G401.6 (cell line): ENCODE measurements at regions not wholly inside any gene's neighbourhood (a gene's known extent, or its start where the extent isn't known, plus 50 kb on each side); places are given as distances from the start of the nearest gene placed in this dataset.
"Not testable (repeated sequence)": the region's sequence is repeated elsewhere in the genome, so short reads cannot be mapped to it uniquely, and the experiment has no call there.

Experiments used
- FAIRE-seq: peaks from 2 replicates; lab custom pipeline; 2012; peaks lifted over from hg19 to GRCh38; lab: Jason Lieb, UNC

- FAIRE-seq: no peak
These were observed 690.4 kb downstream of the USP25 start for GRCh38 chr21:16420031-16420724.

DNA sequence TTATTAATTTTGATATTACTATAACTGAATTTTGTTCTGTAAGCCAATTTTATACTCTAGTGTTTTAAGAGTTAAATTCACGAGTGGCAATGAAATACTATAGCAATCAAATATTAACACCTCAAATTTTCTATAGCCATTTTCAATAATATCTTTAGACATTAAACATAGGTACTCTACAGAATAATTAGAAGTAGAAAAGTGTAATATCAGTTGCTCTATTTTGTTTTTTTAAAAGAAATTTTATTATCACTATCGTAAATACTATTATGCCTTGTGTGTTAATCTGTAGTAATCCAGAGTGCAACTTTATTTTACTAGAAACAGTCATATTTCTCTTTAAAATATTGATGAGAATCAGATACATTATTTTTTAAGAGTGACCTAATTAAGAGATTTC lies 691.2 kb downstream of the USP25 start:
- no peak for FAIRE-seq

DNA sequence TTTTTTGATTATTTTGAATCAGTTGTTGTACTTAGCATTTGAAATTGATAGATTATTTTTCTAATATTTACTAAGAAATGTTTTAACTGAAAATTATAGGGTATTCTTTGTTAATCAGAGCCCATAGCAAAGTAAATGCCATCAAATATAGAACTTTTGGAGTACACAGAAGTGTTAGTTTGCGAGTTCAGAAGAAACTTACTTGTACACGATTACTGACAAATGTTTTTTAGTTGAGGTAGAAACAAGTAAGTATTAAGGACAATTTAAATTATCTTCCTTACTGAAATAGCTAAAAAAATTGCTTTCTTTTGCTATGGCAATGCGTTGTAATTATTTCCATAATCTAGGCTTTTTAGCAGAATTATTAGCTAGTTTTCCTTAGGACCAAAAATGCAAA lies 692.2 kb downstream of the USP25 start:
- no peak for FAIRE-seq

DNA sequence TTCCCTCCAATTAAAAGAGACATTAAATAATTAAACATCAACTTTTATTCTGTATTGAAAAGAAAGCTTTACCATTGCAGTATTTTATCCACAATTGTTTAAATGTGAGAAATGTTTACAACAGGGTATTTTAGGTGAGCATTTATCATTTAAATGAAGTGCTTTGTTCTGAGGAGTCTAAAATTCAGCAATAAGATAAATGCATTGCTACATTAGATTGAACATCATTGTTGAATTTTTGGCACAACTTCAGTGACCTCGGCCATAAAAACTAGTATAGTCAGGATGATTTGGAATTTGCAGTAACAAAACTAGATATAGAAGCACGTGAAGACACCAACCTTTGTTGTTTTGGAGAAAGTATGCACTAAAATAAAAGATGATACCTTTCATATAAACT lies 692.9 kb downstream of the USP25 start:
- FAIRE-seq: no peak

GRCh38 chr21:16423921-16424320 lies 694.1 kb downstream of the USP25 start:
- no peak for FAIRE-seq

DNA sequence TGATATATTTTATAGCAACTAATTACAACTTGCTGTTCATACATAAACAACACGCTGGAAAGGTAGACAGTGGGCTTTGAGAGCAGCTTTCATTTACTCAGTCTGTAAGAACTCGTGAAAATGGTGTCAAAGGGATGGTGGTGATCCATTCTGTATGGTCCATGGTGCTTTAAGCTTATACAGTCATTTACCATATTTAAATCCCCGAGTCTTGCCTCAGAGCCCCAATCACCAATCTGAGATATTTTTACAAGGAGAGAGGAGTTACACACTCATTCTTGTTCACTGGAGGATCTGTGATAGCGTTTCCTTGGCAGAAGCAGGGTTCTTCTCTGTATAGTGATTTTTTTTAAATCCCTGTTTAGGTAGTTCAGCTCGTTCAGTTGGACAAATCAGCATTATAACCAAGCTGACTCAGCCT lies 694.6 kb downstream of the USP25 start:
- peak; percentile 3 for FAIRE-seq

DNA sequence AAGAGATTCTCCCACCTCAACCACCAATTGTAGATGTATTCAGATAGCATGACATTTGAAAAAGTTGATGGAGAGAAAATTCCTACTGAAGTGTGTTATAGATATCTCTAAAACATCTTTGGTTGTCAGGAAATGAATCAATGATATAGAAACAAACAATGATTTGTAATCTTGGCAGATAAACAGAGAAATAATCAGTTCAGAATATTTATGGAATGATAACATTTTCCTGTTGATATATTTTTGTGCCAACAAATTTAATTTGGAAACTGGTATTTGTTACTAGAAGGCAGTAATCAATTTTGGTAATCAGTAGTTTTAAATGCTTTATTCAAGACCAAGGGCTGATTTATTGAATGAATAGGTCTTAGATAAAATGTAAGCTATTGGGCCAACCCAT lies 695.6 kb downstream of the USP25 start:
- no peak for FAIRE-seq

DNA sequence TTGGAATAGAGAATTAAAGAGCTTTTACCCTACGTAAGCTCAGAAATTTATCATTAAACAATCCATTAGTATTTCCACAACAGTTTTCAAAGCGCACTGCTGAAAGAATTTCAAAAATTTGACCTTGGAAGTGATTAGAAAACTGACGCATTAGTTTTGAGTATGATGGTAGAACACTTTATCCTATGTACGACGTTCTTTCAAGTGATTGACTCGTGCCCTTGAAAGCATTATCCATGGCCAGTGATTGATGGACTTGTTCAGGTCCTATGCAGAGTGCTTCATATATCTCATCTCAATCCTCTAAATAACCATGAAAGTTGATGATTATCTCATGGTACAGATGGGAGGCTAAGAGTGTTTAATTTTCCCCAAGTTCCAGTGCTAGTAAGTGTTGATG lies 697.2 kb downstream of the USP25 start:
- no peak for FAIRE-seq

GRCh38 chr21:16427587-16428087 lies 697.9 kb downstream of the USP25 start:
- FAIRE-seq: peak; percentile 39

DNA sequence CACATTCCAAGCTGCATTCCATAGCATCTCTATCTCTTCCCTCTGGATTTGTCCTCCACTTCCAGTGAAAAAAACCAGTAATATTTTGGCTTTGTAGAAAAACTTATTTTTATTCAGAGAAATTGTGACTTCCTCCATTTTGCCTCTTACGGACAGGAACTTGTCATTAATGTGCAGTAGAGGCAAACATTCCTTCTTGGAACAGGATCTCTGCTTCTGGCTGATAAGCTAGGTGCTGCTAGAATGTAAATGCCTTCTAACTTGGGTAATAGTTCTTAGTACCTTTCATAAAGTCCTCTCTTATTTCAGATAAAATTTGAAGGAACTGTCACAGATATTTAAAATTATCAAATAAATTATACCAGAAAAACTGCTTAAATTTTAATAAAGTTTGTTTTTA lies 707.8 kb downstream of the USP25 start:
- no peak for FAIRE-seq

DNA sequence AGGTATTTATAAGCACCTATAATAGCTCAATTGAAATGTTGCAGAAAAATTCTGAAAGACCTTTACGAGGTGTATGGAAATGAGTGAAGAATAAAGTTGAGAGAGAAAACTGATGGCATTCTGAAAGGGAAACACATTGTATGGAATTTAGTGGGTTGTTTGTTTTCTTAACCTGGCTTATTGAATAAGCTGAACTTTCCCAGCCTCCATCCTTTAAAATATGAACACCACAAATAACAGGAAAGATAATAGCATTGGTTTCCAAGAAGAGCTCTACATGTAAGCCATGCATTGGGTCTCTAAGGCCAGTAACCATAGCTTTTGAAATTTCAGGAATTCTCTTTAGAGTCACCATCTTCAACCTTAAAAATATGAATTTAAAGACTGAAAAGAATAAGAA lies 709.0 kb downstream of the USP25 start:
- no peak for FAIRE-seq

- FAIRE-seq: no peak
These were observed 712.0 kb downstream of the USP25 start for GRCh38 chr21:16441789-16442188.

GRCh38 chr21:16454399-16454798 lies 724.6 kb downstream of the USP25 start:
- peak; percentile 94 for FAIRE-seq

DNA sequence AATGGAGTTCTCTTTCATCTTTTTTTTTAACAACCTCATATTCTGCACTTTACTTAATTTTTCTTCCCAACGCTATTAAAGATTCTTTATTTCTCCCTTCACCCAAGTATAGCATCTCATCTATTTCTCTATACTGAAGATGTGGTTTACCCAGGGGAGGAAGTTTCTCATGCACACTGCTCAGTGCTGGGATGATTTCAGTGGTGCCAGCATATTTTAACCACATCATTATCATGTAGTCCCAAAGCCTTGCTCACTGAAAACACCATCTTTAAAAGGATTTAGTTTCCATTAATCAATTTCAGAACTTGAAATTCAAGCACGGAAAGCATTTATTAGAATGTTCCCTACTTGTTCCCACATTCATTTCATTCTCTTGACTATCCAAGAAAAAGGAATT lies 725.7 kb downstream of the USP25 start:
- no peak for FAIRE-seq

- no peak for FAIRE-seq
These were observed 726.2 kb downstream of the USP25 start for GRCh38 chr21:16455978-16456377.

DNA sequence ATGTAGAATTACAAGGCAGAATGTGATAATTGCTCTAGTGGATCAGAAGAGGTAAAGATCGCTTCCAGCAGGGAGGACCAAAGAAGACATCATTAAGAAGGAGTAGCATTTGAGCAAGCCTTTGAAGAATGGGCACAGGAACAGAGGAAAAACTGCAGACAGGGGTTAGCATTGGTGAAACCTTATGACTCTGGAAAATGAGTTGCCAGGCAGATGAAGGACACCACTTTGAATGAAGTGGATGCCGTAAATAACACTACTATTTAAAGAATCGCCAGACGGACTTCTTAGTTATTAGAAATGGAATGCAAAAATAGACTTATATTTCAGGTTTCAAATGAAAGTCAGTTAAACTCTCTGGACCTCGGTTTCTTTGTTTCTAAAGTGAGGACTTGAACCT lies 727.7 kb downstream of the USP25 start:
- FAIRE-seq: no peak

DNA sequence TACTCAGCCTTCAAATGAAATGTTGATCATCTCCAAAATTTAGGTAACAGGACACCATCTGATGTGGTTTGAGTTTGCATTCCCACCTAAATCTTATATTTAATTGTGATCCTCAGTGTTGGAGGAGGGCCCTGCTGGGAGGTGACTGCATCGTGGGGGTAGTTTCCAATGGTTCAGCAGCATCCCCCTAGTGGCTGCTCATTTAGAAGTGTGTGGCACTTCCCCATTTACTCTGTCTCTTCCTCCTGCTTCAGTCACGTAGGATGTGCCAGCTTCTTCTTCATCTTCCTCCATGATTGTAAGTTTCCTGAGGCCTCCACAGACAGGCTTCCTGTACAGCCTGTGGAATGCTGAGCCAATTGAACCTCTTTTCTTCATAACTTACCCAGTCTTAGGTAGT lies 731.2 kb downstream of the USP25 start:
- FAIRE-seq: no peak

GRCh38 chr21:16464211-16464889 lies 734.6 kb downstream of the USP25 start:
- not testable (repeated sequence) for FAIRE-seq

GRCh38 chr21:16468184-16468583 lies 738.4 kb downstream of the USP25 start:
- no peak for FAIRE-seq

- FAIRE-seq: no peak
These were observed 744.2 kb downstream of the USP25 start for GRCh38 chr21:16473988-16474387.

DNA sequence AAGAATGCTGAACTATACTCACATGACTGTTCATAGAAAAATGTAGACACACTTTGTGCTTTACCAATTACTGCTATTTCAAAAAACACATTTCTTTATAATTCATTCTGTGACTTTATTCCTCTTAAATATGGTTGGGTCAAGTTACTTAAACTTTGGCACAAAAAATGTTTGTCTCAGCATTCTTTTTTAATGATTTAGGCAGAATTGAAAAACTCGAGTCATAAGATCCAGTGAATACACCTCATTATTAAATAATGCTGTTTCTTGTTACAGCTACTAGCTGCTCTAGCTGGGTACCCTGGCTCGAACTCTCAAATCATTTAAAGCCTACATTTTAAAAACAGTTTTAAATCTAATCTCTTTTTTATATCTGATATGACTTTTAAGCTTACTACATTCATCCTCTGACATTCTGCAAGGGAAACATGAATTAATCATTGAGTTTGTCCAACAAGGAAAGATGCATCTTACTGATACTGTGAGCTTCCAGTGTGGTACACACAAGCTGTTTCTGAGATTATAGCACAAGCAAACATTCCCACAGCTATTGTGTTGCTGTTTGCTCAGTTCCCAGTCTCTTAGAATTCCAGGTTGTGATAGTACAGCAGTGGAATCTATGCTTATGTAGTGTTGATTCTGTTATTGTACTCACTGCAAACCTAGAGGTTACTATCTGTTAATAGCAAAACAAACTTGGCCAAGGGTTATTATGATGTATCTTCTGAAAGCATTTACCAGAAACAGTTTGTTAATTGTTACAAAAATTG lies 746.5 kb downstream of the USP25 start:
- peak; percentile 37 for FAIRE-seq

- no peak for FAIRE-seq
These were observed 758.3 kb downstream of the USP25 start for GRCh38 chr21:16488042-16488441.

- FAIRE-seq: no peak
These were observed 762.6 kb downstream of the USP25 start for GRCh38 chr21:16492356-16492755.
